Retina (tissue), 1 donor: ENCODE measurements at regions not wholly inside any gene's neighbourhood (a gene's known extent, or its start where the extent isn't known, plus 50 kb on each side); places are given as distances from the start of the nearest gene placed in this dataset.

Experiments
- DNase-seq: peaks from one replicate; pipeline ENCODE4 v3.0.0-alpha.2; 2016

GRCh38 chrX:109843963-109844751 lies 111.1 kb upstream of the ACSL4 start:
- no peak for DNase-seq

- no peak for DNase-seq
Observed at GRCh38 chrX:109844986-109845385, 111.9 kb upstream of the ACSL4 start.

GRCh38 chrX:109845996-109846395 lies 112.9 kb upstream of the ACSL4 start:
- DNase-seq: no peak

GRCh38 chrX:109847257-109848187 lies 114.5 kb upstream of the ACSL4 start:
- DNase-seq: peak; percentile 13

GRCh38 chrX:109848461-109849050 lies 115.5 kb upstream of the ACSL4 start:
- DNase-seq: peak; percentile 80

GRCh38 chrX:109854096-109854495 lies 121.0 kb upstream of the ACSL4 start:
- DNase-seq: no peak

- no peak for DNase-seq
Observed at GRCh38 chrX:109855501-109855900, 122.4 kb upstream of the ACSL4 start.

- peak; percentile 31 for DNase-seq
Observed at GRCh38 chrX:109856974-109857373, 123.9 kb upstream of the ACSL4 start.

- no peak for DNase-seq
Observed at GRCh38 chrX:109857584-109858228, 124.6 kb upstream of the ACSL4 start.

GRCh38 chrX:109858602-109859341 lies 125.7 kb upstream of the ACSL4 start:
- DNase-seq: no peak

- no peak for DNase-seq
Observed at GRCh38 chrX:109859651-109860050, 126.6 kb upstream of the ACSL4 start.

- DNase-seq: no peak
Observed at GRCh38 chrX:109862433-109862832, 129.4 kb upstream of the ACSL4 start.

GRCh38 chrX:109863811-109864210 lies 130.8 kb upstream of the ACSL4 start:
- no peak for DNase-seq

- DNase-seq: no peak
Observed at GRCh38 chrX:109871121-109871888, 131.6 kb upstream of the TMEM164 start.

GRCh38 chrX:109872021-109872732 lies 130.7 kb upstream of the TMEM164 start:
- DNase-seq: no peak

GRCh38 chrX:109873574-109873973 lies 129.3 kb upstream of the TMEM164 start:
- DNase-seq: no peak

GRCh38 chrX:109873983-109874382 lies 128.9 kb upstream of the TMEM164 start:
- DNase-seq: no peak

GRCh38 chrX:109874548-109874947 lies 128.4 kb upstream of the TMEM164 start:
- no peak for DNase-seq

- DNase-seq: no peak
Observed at GRCh38 chrX:109875831-109876230, 127.1 kb upstream of the TMEM164 start.

- no peak for DNase-seq
Observed at GRCh38 chrX:109878236-109878635, 124.7 kb upstream of the TMEM164 start.

- no peak for DNase-seq
Observed at GRCh38 chrX:109879991-109880390, 122.9 kb upstream of the TMEM164 start.
